GM18498 (cell line): ENCODE measurements at regions not wholly inside any gene's neighbourhood (a gene's known extent, or its start where the extent isn't known, plus 50 kb on each side); places are given as distances from the start of the nearest gene placed in this dataset.
"Not testable (repeated sequence)": the region's sequence is repeated elsewhere in the genome, so short reads cannot be mapped to it uniquely, and the experiment has no call there.

Experiments used
- ATAC-seq: cut with Tn5 transposase; IDR thresholded peaks from one replicate; pipeline ENCODE4 v1.9.1; 2021; ENCODE audit warnings: mild to moderate bottlenecking, moderate library complexity; ENCODE audit not compliant: unreplicated experiment

DNA sequence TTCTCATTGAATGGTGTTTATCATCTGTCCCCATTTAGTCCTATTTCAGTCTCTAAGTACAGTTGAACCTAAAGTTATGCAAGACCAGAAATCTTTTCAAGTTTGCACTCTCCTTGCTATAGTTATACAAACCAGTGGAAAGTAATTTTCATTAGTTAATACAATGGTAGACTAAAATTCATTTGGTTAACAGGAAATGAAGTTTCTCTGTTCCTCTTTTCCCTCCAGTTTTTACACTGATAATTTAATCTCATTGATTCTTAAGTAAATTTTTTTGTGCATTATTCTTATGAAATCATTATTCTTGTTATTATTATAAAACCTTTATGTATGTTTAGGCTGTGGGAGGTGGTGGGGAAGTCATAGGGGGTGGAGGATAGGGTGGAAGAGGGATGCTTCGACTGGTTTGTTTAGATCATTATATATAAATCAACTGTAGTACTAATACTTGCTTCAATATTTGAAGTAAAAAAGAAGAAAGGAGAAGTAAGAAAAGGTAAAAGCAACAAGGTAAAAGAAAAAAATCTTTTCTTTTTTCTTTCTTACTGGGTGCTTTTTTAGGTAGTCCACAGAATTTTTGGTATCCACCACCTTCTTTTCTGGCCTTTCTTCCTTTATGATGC lies 104.1 kb downstream of the GPR85 start:
- peak; percentile 75 for ATAC-seq

DNA sequence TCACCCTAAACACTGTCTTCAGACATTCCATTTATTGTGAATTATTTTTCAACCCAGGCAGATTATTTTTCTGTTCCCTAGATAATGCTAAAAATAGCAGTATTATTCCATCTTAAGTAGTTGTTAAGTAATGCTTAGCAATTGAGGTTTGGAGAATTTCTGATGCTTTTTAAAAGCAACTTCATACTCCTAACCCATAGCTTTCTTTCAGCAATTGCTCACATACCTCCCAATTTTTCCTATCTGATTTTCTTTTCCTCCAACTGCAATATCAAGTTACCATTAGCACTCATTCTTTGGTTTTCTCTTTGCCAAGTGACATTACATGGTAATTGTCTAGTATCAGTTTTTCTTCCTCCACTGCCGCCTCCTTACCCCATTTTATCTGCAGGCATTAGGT lies 104.7 kb downstream of the GPR85 start:
- ATAC-seq, result peak; percentile 29

DNA sequence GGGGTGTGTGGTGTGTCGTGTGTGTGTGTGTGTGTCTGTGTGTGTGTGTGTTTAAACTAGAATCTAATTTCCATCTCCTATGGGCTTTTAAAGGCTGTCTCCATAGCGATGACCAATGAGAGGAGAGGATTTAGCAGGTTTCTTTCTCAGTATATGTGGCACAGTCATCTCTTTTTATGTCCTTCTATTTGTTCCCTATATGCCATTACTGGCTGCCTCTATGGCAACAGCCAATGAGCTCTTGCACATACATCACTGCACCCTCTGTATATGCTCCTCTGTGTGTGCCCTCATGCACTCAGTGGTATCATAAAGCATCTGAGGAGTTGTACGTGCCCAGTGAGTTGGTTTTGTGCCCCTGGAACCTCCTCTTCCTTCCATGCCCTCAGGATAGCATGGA lies 107.6 kb downstream of the GPR85 start:
- not testable (repeated sequence) for ATAC-seq

DNA sequence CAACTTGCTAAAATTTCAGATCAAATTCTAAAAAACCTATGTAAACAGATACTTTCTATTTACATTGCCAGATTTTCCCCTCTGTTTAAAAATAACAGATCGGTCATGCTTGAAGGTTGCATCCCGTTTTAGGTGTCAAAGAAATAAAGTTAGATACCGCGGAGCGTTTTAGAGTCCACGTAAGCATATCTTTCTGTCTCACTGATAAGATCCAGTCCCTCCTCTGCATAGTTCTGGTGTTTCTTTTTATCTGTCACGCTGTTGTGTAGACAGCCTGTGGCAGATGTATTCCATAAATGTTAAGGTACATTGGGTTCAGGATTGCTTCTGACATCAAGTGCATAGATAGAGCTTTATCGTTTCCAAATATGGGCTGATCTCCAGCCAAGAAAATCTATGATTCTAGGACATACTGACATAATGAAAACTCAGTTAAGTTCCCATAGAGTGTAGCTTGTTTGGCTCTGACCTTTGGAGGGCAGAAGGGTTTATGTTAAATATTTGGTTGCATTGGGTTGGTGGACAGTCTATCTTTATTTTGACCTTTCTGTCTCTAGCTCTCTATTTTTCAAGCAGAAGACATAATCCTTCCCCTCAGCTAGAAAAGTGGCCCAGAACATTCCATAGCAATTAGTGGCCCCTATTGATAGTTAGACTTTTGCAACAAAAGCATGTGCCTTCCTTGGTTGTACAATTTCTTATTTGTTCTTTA lies 109.2 kb downstream of the GPR85 start:
- ATAC-seq, result peak; percentile 47

DNA sequence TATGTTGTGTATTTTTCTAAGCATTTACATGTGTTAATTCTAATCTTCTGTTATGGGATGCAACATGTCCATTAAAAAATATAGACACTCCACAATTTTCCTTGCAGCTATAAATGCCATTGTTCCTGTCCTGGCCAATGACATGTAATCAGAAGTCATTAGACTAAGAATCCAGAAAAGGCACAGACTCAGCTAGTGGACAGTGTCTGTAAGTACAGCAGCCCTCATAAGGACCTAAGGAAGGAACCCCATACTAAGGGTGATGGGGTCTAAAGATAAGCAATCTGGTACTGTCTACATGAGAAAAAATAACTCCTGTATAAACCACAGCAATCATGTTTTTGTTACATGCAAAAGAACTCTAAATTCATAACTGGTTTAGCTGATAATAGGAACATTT lies 115.9 kb downstream of the GPR85 start:
- ATAC-seq, result no peak

DNA sequence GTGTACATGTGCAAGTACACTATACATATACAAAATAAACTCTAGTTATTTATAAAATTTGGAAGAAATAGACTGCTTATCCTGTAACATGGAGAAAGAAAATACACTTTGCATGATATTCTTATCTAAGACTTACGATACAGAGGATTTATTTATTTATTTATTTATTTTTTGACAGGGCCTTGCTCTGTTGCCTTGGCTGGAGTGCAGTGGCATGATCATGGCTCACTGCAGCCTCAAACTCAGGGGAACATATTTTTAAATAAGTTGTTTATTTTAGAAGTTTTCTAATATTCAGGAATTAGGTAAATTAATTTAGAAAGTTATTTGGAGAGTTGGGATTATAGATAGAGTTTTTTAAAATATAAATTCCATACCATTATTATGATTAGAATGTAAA lies 116.7 kb downstream of the GPR85 start:
- ATAC-seq, result no peak

DNA sequence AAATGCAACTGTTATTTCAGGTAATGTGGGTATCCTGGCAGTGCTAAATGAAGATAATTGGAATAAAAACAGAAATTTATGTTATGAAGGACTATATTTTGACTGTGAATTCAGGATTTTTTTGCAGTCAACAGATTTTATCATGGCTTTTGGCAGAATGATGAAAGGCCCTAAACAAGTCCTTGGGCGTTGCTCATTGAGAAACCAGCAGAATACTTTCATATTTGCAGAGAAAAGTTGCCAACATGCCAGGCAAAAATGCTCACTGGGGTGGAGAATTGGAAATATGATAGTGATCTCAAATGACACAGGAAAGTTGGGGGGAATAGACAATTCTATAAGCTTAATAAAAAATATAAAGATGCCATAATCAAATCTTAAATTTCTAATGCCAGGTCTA lies 121.1 kb downstream of the GPR85 start:
- ATAC-seq, result no peak

DNA sequence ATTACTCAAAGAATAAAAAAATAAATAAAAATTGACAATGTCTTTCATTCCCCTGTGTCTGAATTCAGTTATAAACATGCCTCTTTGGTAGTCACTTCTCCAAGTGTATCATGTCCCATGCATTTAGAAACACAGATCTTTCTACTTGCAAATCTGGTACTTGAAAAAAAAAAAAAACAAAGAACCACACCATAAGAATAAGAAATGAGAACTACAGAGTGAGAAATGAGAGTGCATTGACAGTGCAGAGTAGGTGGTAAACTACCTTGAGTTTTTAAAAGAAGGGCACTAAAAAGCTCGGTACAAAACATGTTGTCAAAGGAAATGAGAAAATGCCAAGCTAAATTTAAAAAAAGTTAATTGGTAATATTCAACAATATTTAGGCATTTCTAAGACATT lies 123.0 kb downstream of the GPR85 start:
- ATAC-seq, result peak; percentile 64

DNA sequence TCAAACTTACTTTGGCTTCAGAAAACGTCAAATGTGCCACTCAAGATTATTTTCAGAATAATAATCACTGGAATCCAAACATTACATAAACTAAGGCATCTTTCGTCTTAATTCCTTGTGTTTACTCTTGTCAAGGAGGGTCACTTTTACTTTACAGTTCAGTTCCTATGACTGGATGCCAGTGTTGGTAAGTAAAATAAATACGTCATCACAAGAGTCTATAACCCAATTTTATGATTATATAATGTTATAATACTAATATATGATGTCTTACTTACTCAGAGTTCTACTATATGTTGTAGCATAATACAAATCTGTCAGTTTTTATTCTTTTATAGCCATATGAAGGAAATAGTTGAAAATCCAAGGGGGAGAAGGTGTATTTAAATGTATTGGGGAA lies 123.8 kb downstream of the GPR85 start:
- no peak for ATAC-seq

DNA sequence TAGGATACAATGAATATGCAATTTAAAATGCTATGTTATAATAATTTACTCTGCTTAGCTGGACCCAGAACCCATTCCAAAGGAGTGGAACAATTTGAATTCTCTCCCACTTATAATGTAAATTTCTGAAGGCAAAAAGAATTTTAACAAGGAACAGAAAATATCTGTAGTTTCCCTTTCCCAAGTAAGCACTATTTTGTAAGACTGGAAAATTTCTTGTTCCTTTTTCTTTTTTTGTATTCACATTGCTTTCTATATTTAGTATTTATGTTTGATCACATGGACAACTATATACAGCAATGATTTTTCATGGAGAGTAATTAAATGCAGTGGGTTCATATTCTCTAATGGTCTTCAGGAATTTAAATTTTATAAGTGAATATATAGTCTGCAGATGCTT lies 127.4 kb downstream of the GPR85 start:
- ATAC-seq, result no peak

DNA sequence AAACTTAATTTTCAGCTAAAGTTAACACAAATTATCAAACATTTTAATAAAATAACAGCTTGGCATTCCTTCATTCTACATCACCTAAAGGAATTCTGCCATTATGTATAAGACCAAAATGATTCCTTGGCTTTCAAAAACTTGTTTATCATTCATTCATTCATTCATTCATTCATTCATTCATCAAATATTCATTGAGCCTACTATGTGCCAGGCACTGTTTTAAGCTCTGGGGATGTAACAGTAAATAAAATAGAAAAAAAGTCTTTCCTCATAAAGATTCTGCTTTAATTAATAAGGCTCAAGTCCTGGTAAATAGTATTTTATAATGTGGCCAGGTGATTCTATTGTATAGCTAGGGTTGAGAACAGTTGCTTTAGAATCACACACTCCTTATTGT lies 127.9 kb downstream of the GPR85 start:
- ATAC-seq, result no peak

DNA sequence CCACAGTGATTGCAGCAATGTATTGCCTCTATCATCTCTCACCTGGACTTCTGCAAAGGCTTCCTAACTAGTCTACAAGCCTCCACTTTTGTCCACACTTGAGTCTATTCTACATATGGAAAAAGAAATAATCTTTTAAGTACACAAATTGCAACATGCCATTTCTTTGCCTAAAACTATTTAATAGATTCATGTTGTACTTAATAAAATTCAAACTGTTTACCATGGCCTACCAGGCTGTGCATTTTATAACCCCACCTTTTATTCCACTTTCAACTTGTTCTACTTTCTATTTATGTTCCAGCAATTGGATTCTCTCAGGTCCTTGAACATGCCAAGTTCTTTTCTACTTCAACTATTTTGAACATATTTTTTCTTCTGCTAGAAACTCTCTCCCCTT lies 128.7 kb downstream of the GPR85 start:
- ATAC-seq, result no peak

DNA sequence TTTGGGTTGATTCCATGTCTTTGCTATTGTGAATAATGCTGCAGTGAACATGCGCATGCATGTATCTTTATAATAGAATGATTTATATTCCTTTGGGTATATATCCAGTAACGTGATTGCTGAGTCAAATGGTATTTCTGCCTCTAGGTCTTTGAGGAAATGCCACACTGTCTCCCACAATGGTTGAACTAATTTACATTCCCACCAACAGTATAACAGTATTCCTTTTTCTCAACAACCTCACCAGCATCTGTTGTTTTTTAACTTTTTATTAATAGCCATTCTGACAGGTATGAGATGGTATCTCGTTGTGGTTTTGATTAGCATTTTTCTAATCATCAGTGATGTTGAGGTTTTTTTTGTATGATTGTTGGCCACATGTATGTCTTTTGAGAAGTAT lies 133.6 kb downstream of the GPR85 start:
- not testable (repeated sequence) for ATAC-seq

DNA sequence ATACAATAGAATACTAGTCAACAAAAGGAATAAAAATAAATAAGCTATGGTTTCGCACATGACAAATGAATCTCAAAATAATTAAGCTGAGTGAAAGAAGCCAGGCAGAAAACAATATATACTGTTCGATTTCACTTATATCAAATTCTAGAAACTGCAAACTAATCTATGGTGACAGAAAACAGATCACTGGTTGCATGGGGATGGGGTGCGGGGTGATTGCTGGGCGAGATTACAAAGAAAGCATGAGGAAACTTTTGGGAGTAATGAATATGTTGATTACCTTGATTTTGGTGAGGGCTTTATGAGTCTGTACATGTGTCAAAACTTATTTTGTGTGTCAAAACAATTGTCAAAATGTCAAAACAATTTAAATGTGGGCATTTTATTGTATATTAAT lies 135.6 kb downstream of the GPR85 start:
- no peak for ATAC-seq

DNA sequence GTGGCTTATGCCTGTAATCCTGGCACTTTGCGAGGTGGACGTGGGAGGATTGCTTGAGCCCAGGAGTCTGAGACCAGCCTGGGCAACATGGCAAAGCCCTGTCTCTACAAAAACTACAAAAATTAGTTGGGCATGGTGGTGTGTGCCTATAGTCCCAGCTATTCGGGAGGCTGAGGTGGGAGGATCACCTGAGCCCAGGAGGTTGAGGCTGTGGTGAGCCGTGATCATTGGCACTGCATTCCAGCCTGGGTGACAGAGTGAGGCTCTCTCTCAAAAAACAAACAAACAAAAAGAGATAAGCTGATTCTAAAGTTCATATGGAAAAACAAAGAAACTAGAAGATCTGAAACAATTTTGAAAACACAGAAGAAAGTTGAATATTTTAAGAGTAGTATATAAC lies 136.9 kb downstream of the GPR85 start:
- ATAC-seq, result not testable (repeated sequence)

DNA sequence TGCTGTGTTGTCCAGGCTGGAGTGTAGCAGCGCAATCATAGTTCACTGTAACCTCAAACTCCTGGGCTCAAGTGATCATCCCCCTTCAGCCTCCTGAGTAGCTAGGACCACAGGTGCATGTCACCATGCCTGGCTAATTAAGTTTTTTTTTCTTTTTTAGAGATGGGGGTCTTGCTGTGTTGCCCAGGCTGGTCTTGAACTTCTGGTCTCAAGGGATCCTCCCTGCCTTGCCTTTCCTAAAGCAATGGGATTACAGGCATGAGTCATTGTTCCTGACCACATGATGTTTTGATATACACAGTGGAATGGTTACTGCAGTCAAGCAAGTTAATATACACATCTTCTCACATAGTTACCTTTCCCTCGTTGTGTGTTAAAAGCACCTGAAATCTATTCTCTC lies 140.3 kb downstream of the GPR85 start:
- ATAC-seq, result no peak

DNA sequence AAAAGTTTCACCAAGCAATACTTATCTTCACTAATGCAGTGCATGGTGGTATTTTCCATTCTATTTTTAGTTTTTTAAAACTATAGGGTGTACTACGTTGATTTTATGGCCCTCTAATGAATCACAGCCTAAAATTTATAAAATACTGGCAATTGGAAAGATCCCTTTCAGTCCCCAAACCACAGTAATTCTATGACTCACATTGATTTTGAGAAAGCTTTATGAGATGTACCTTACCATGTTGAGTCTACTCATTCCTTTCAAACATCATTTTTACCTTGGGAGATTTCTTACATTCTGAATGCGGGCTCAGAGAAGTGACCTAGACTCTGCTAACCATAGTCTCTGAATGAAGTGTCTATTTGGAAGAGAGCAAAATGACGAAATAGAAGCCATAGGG lies 141.6 kb downstream of the GPR85 start:
- no peak for ATAC-seq

DNA sequence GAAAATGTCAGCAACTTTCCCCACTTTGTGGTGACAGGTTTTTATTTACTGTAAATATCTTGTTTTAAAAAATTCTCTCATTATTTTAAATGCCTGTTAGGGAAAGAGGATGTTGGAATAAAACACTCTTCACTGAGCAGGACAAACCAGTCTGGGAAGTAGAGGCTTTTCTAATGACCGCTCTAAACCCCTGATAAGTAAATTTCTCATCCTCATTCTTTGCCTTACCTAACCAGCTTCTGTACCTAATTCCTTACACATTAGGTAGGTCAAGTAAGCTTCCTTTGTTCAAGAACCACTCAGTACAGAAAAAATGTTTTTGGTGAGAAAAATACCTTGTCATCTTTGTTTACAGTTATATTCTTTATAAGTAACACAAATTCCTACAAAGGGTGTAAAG lies 143.6 kb downstream of the GPR85 start:
- no peak for ATAC-seq

DNA sequence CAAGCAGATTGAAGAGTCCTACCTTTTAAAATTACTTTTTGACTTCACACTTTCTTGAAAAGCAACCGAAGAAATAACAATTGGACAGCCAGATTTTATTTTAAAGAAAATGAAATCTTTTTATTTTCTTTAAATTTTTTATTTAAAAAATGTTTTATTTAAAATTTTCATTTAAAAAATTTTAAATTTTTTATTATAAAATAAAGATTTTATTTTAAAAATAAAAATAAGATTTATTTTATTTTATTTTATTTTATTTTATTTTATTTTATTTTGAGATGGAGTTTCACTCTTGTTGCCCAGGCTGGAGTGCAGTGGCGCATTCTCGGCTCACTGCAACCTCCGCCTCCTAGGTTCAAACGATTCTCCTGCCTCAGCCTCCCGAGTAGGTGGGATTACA lies 144.5 kb downstream of the GPR85 start:
- not testable (repeated sequence) for ATAC-seq

DNA sequence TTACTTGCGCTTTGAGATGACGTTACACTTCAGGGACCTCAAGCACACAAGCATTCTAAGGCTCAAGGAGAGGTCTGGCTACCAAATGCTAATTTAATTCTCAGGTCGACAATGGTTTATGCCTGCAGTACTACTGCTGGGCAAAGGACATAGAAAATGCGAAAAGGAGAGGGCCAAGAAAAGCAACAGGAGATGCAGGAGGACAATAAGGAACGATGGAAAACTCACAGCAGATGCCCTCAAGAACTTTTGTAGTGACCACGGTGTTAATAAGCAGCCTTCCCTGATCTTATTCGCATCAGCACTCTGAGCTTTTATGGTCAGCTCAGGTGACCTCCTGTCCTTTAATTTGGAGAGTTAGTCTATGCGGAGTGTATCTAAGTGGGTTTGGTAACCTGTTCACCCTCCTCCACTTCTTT lies 146.3 kb downstream of the GPR85 start:
- ATAC-seq, result peak; percentile 52

DNA sequence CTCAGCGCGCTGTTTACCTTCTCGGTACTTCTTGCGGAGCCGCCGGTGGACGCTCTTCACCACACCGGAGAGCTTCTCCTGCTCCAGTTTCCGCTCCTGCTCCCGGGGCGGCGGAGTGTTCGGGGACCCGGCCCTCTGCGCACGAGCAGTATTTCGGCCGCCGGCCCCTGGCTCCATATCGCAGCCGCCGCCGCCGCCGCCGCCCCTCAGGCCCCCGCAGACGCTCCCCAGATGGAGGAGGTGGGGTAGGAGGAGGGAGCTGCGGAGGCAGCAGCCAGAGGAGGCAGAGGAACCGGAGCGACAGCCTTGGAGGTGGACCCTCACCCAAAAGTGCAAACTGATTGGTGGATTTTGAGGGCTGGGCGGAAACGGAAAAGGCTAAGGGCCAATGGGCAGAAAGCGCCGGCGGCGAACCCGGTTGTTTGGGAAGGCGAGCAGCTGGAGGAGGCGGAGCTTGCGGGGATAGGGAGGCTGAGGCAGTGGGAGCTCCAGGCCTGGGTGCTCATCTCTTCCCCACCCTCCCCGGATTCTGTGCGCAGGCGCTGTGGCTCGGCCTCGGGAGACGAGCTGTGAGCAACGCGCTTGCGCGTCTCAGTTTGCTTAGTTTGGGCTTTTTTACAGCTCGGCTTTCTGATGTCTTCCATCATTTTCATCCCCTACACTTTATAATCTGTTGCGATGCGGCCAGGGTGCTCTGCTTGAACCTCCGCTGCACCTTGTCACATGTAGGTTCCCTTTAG lies 146.9 kb downstream of the GPR85 start:
- peak; percentile 97 for ATAC-seq
